Spinal cord (tissue), 9 donors: ENCODE measurements at regions not wholly inside any gene's neighbourhood (a gene's known extent, or its start where the extent isn't known, plus 50 kb on each side); places are given as distances from the start of the nearest gene placed in this dataset.
A peak's percentile ranks its signal among the peaks of the same experiment; 100 is the strongest.
"Not testable (repeated sequence)": the region's sequence is repeated elsewhere in the genome, so short reads cannot be mapped to it uniquely, and the experiment has no call there.

Experiments used
- DNase-seq, 6 donors: peaks; one replicate each; pipeline versions ENCODE4 v3.0.0 to v3.0.0-alpha.2; 2013 to 2015; ENCODE audit warnings: low spot score in 6 of 6, low read depth in 4 of 6
- H3K27ac ChIP-seq: one replicate; pipeline ENCODE4 v1.5.1; 2013; ENCODE audit warnings: low read depth, low read length, control low read depth
- H3K27me3 ChIP-seq: one replicate; pipeline ENCODE4 v1.6.1; 2013; ENCODE audit warnings: low read length; ENCODE audit not compliant: control insufficient read depth, insufficient read depth
- H3K36me3 ChIP-seq: one replicate; pipeline ENCODE4 v1.6.1; 2013; ENCODE audit warnings: low read length; ENCODE audit not compliant: control insufficient read depth, insufficient read depth
- H3K4me1 ChIP-seq: one replicate; pipeline ENCODE4 v1.6.1; 2013; ENCODE audit warnings: low read length; ENCODE audit not compliant: control insufficient read depth, insufficient read depth
- H3K4me3 ChIP-seq: one replicate; pipeline ENCODE4 v1.5.1; 2013; ENCODE audit warnings: low read depth, low read length, control low read depth
- H3K9me3 ChIP-seq: one replicate; pipeline ENCODE4 v1.6.1; 2013; ENCODE audit warnings: low read length; ENCODE audit not compliant: control insufficient read depth, insufficient read depth
- WGBS: methylation state at CpG from one replicate; pipeline ENCODE4 v1.1.5; 2013; ENCODE audit warnings: missing lambda C conversion rate; ENCODE audit not compliant: insufficient coverage; 5-methylcytosine and 5-hydroxymethylcytosine counted together
- donor health status: healthy.

- H3K4me3 ChIP-seq: no peak overlapping the region
- H3K9me3 ChIP-seq: no peaks in the 10 kb centered on the region
- H3K27me3 ChIP-seq: no peaks in the 10 kb centered on the region
- no peaks in the 10 kb centered on the region for H3K4me1 ChIP-seq
- no peaks in the 10 kb centered on the region for H3K36me3 ChIP-seq
- no peak overlapping the region for H3K27ac ChIP-seq
- no CpG with 5 or more reads among the region's 1 CpG for WGBS
- peak in 1 of 6 donors; percentile 43 for DNase-seq
These were observed 403.2 kb upstream of the KLHL29 start for GRCh38 chr2:22981785-22982184.

GRCh38 chr2:22984152-22984551 is 400.8 kb upstream of the KLHL29 start:
- no CpG with 5 or more reads among the region's 25 CpGs for WGBS
- not testable (repeated sequence) for H3K4me1 ChIP-seq

DNA sequence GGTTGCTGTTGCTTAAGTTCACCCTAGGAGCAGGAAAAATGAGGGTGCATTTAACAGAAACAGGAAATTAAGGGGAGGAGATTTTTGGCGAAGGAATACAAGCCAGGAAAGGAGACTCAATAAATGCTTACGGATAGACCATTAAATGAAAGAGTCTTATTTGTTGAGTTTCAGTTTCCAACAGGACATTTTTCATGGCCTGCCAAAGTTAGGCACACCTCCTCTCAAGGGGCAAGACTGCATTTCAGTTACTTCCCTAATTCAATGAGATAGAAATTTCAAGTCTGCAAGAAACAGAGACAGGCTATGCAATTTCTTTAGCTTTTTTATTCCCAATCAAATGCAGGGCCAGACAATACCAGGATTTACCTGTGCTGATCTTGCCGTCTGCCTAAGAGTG is 394.7 kb upstream of the KLHL29 start:
- Histone ChIP-seq H3K4me1 (no peaks in the 10 kb centered on the region), H3K4me3 (no peak overlapping the region), H3K27me3 (no peaks in the 10 kb centered on the region), H3K27ac (no peak overlapping the region), H3K36me3 (no peaks in the 10 kb centered on the region), H3K9me3 (no peaks in the 10 kb centered on the region)
- WGBS: 53% methylated on average over 2 of the region's 3 CpGs
- DNase-seq: no peak

More at GRCh38 chr2:22984152-22984551, 400.8 kb upstream of the KLHL29 start:
- H3K4me3 ChIP-seq, H3K9me3 ChIP-seq, H3K27ac ChIP-seq, H3K27me3 ChIP-seq, H3K36me3 ChIP-seq, DNase-seq: not testable (repeated sequence)

DNA sequence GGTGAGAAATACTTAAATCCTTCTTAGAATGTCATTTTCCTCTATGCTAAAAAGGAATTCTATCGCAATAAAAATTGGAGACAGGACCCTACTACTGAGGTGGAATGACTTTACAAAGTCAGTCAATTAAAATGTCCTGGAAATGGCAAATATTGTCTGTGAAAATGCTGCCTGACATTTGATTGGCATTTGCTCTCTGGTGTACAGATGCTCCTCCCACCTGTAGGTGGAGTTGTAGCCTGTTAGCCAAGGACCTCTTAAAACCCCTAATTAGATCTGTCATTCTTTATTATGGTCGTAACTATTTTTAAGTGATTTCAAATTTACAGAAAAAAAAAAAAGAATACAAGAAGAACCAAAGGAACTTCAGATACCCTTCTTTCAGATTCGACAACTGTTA is 393.1 kb upstream of the KLHL29 start:
- no peaks in the 10 kb centered on the region for H3K27me3 ChIP-seq
- no peak overlapping the region for H3K4me3 ChIP-seq
- no peaks in the 10 kb centered on the region for H3K36me3 ChIP-seq
- H3K9me3 ChIP-seq: no peaks in the 10 kb centered on the region
- no peaks in the 10 kb centered on the region for H3K4me1 ChIP-seq
- no CpG with 5 or more reads among the region's 3 CpGs for WGBS
- no peak overlapping the region for H3K27ac ChIP-seq
- DNase-seq: no peak

DNA sequence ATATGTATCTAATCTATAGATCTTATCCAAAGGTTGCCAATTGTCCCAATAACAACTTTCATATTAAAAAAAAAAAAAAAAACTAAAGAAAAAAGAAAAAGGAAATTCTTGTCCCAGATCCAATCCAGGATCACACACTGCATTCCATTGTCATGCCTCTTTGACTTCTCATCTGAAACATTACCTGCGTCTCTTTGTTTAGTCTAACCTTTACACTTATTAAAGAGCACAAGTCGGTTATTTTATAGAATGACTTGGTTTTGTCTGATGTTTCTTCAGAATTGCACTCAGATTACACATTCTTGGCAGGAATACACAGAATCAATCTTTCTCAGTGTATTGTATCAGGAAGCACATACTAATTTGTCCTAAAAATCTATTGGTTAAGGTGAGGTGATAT is 392.5 kb upstream of the KLHL29 start:
- Histone ChIP-seq H3K9me3 (no peaks in the 10 kb centered on the region), H3K27me3 (no peaks in the 10 kb centered on the region), H3K4me3 (no peak overlapping the region), H3K27ac (no peak overlapping the region), H3K36me3 (no peaks in the 10 kb centered on the region), H3K4me1 (no peaks in the 10 kb centered on the region)
- no peak for DNase-seq
- WGBS: no CpG with 5 or more reads among the region's 2 CpGs

DNA sequence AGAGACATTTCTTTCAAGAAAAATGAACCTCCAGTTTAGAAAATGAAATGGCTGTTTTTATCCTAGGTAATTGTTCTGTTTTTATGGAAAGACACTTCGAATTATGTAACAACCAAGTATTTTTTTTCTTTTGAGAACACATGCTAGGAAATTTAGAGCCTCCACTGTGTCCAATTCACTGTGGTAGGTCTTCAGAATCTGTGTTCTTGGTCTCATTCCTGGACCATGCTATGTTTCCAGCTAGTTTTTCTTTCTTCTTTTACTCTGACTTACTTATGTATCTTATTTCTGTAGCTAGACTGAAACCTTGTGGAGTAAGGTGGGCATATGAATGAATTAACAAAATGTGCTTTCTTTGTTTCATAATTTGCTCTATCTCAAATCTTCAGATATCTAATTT is 391.7 kb upstream of the KLHL29 start:
- no peaks in the 10 kb centered on the region for H3K4me1 ChIP-seq
- no peak overlapping the region for H3K27ac ChIP-seq
- no peaks in the 10 kb centered on the region for H3K27me3 ChIP-seq
- H3K9me3 ChIP-seq: no peaks in the 10 kb centered on the region
- no peak overlapping the region for H3K4me3 ChIP-seq
- no peaks in the 10 kb centered on the region for H3K36me3 ChIP-seq
- no peak for DNase-seq
- whole genome bisulfite sequencing: no CpG with 5 or more reads among the region's 1 CpG

DNA sequence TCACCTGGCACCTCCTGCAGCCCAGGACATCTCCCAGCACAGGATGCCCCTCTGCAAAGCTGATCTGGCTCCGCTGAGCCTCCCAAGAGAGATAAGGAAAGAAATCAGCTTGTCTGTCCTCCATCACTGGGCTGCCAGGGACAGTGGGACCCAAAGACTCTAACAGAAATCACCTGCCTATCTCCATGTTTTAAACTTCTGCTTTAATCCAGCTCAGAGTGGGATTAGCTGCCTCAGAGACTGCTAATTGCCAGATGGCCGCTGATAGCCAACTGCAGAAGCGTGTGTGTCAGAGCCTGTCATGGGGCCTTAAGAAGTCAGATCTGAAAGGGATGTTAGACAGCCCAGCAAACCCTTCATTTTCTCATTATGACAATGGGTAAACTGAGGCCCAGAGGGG is 389.4 kb upstream of the KLHL29 start:
- no peak overlapping the region for H3K4me3 ChIP-seq
- H3K27ac ChIP-seq: no peak overlapping the region
- 100% methylated on average over 1 of the region's 3 CpGs for WGBS
- no peak for DNase-seq
- H3K36me3 ChIP-seq: no peaks in the 10 kb centered on the region
- no peaks in the 10 kb centered on the region for H3K4me1 ChIP-seq
- H3K9me3 ChIP-seq: no peaks in the 10 kb centered on the region
- H3K27me3 ChIP-seq: no peaks in the 10 kb centered on the region

- Histone ChIP-seq H3K27me3 (no peaks in the 10 kb centered on the region), H3K9me3 (no peaks in the 10 kb centered on the region), H3K4me3 (no peak overlapping the region), H3K4me1 (no peaks in the 10 kb centered on the region), H3K36me3 (no peaks in the 10 kb centered on the region), H3K27ac (no peak overlapping the region)
- no CpG with 5 or more reads among the region's 2 CpGs for WGBS
- DNase-seq: no peak
These were observed 388.1 kb upstream of the KLHL29 start for GRCh38 chr2:22996911-22997310.

DNA sequence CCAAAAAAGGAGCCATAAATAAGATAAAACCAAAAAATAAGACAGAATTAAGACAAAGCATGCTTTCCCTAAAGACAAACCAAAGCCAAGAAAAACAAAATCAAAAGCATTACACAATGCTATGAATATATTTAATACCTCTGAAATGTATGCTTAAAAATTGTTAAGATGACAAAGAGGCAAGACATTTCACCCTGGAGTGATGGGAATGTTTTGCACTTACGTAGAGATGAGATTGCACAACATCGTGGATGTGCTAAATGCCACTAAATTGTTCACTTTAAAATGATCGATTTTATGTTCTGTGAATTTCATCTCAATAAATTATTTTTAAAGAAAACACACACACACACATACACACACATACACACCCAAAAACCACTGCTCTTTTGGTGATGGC is 386.6 kb upstream of the KLHL29 start:
- Histone ChIP-seq H3K36me3 (no peaks in the 10 kb centered on the region), H3K4me1 (no peaks in the 10 kb centered on the region), H3K27ac (no peak overlapping the region), H3K27me3 (no peaks in the 10 kb centered on the region), H3K9me3 (no peaks in the 10 kb centered on the region), H3K4me3 (no peak overlapping the region)
- DNase-seq: no peak
- WGBS: no CpG with 5 or more reads among the region's 3 CpGs

DNA sequence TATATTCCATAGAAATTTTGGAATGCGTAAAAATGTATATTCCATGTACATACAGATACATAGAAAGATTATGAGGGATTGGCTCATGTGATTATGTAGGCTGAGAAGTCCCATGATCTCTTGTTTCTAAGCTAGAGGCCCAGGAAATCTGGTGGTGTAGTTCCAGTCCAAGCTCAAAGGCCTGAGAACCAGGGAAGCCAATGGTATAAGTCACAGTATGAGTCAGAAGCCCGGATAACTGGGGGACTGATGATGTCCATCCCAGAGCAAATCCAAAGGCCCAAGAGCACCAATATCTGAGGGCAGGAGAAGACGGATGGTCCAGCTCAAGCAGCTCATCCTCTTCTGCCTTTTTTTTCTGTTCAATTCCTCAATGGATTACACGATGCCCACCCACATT is 385.0 kb upstream of the KLHL29 start:
- H3K36me3 ChIP-seq: no peaks in the 10 kb centered on the region
- no peaks in the 10 kb centered on the region for H3K9me3 ChIP-seq
- H3K4me1 ChIP-seq: no peaks in the 10 kb centered on the region
- H3K4me3 ChIP-seq: no peak overlapping the region
- DNase-seq: no peak
- H3K27ac ChIP-seq: no peak overlapping the region
- H3K27me3 ChIP-seq: no peaks in the 10 kb centered on the region
- WGBS: 86% methylated on average over 3 of the region's 4 CpGs
